Nephron (organoid): ENCODE measurements at regions not wholly inside any gene's neighbourhood (a gene's known extent, or its start where the extent isn't known, plus 50 kb on each side); places are given as distances from the start of the nearest gene placed in this dataset.

Experiments used
- H3K27ac Mint-ChIP-seq, 3 experiments: 2 replicates each; pipeline ENCODE4 v1.8.0; 2020; ENCODE audit warnings: mixed read lengths in 3 of 3, mild to moderate bottlenecking in 2 of 3, moderate library complexity in 1 of 3
- H3K27me3 Mint-ChIP-seq: 2 replicates; pipeline ENCODE4 v1.8.0; 2021; ENCODE audit warnings: low read depth, mild to moderate bottlenecking, moderate library complexity, mixed read lengths
- H3K36me3 Mint-ChIP-seq: 2 replicates; pipeline ENCODE4 v1.8.0; 2020; ENCODE audit warnings: low read depth, mixed read lengths
- H3K4me1 Mint-ChIP-seq: 2 replicates; pipeline ENCODE4 v1.8.0; 2020; ENCODE audit warnings: mixed read lengths
- H3K4me3 Mint-ChIP-seq, 3 experiments: 2 replicates each; pipeline ENCODE4 v1.8.0; 2020; ENCODE audit warnings: mild to moderate bottlenecking in 3 of 3, mixed read lengths in 3 of 3, moderate library complexity in 2 of 3
- H3K9me3 Mint-ChIP-seq: 2 replicates; pipeline ENCODE4 v1.8.0; 2020; ENCODE audit warnings: mixed read lengths
- TF ChIP-seq, protein P1 (sequence below), 3 experiments: fragments of 200-600 bp; sonication (generic); IDR thresholded peaks; one replicate each; pipeline ENCODE4 v1.5.0; 2021; ENCODE audit warnings: antibody characterized with exemption in 3 of 3; ENCODE audit not compliant: unreplicated experiment in 3 of 3

DNA sequence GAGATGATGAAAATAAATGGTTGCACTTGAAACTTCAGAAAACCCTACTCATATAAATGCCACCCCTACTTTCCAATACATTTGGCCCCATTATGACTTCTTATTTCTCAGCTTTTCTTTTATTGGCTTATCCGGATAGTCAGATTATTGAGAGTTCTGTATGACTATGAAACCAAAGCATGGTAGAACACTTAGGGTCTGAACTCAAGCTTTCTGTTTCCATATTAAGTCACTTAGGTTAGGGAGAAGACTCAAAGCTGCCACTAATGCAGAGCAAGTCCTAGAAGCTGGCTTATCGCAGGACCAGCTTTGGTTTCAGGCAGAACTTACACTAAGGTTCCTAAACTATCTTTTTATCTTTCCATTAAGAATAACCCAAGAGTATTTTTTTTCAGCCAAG lies 229.9 kb upstream of the CPEB2 start:
- Mint-ChIP-seq H3K4me1 (no peaks in the 10 kb centered on the region), H3K36me3 (no peaks in the 10 kb centered on the region), H3K4me3 (no peak overlapping the region), H3K27me3 (no peaks in the 10 kb centered on the region), H3K9me3 (peaks cover 15% of the 10 kb centered on the region), H3K27ac (no peak overlapping the region)
- TF ChIP-seq, protein P1, sequence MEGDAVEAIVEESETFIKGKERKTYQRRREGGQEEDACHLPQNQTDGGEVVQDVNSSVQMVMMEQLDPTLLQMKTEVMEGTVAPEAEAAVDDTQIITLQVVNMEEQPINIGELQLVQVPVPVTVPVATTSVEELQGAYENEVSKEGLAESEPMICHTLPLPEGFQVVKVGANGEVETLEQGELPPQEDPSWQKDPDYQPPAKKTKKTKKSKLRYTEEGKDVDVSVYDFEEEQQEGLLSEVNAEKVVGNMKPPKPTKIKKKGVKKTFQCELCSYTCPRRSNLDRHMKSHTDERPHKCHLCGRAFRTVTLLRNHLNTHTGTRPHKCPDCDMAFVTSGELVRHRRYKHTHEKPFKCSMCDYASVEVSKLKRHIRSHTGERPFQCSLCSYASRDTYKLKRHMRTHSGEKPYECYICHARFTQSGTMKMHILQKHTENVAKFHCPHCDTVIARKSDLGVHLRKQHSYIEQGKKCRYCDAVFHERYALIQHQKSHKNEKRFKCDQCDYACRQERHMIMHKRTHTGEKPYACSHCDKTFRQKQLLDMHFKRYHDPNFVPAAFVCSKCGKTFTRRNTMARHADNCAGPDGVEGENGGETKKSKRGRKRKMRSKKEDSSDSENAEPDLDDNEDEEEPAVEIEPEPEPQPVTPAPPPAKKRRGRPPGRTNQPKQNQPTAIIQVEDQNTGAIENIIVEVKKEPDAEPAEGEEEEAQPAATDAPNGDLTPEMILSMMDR (IDR thresholded peaks at IDR 0.05; ENCODE audit: unreplicated experiment in 3 of 3): no peak

DNA sequence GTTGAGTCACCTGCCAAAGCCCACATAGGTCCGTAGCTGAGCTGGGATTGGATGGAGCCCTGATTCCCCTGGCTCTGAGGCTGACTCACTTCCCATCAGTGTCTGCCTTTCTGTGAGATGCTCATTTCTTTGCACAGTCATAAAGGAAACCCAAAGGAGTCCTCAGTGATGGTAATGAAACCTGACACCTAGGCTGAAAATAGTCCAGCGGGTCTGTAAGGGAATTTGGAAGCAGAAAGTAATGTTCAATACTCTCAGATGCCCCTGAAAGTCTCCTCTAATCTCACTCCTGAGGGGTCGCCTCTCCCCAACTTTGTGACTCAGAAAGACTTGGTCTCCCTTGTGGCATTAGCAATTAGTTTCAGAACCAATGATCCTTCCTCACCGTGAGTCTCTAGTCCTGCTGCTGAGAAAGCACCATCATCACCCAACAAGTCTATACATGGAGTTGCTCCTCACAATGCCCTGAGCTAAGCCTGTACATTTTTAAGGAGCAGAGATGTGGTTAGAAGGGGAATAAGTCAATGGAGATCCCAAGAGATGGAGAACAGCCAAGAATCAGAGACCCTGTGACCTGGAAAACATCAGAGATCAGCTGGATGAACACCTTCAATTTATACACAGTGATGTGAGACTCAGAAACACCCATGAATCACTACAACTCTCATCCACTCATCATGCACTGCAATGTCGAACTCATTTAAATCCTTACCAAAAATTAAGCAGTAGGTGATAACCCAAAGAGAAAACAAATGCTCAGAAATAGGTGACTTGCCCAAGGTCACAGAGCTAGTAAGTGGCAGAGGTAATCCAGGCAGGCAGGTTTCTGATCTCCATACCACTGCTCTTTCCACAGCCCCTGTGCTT lies 219.0 kb upstream of the CPEB2 start:
- peaks cover 6% of the 10 kb centered on the region for H3K9me3 Mint-ChIP-seq
- no peak overlapping the region for H3K4me3 Mint-ChIP-seq
- H3K27ac Mint-ChIP-seq: no peak overlapping the region

GRCh38 chr4:14787221-14787620 lies 215.1 kb upstream of the CPEB2 start:
- Mint-ChIP-seq H3K4me1 (no peaks in the 10 kb centered on the region), H3K27me3 (no peaks in the 10 kb centered on the region), H3K36me3 (no peaks in the 10 kb centered on the region), H3K27ac (no peak overlapping the region), H3K4me3 (no peak overlapping the region), H3K9me3 (peaks cover 26% of the 10 kb centered on the region)
- TF ChIP-seq, protein P1 (IDR thresholded peaks at IDR 0.05; ENCODE audit: unreplicated experiment in 3 of 3): no peak

More for the DNA sequence above, 219.0 kb upstream of the CPEB2 start:
- H3K36me3 Mint-ChIP-seq: no peaks in the 10 kb centered on the region
- H3K27me3 Mint-ChIP-seq: no peaks in the 10 kb centered on the region
- no peaks in the 10 kb centered on the region for H3K4me1 Mint-ChIP-seq
- TF ChIP-seq, protein P1 (IDR thresholded peaks at IDR 0.05; ENCODE audit: unreplicated experiment in 3 of 3): no peak

DNA sequence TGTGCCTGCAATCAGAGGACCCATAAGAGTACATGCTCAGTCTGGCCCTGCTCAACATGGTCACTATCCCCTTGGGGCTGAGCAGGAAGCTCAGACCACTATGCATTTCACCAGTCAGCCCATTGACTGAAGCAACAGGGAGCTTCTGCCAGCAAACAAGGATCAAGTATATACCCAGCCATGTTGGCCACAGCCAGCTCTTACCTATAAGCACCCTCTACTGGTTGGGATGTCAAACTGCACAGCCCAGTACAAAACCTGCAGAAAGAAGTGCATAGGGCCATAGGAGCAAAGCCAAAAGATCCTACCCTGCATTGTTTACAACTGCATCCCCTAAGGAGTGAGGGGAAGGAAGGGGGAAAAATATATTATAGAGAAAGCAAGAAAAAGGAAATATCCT lies 214.4 kb upstream of the CPEB2 start:
- Mint-ChIP-seq H3K27me3 (no peaks in the 10 kb centered on the region), H3K9me3 (peaks cover 27% of the 10 kb centered on the region), H3K4me1 (no peaks in the 10 kb centered on the region), H3K27ac (no peak overlapping the region), H3K4me3 (no peak overlapping the region), H3K36me3 (no peaks in the 10 kb centered on the region)
- TF ChIP-seq, protein P1 (IDR thresholded peaks at IDR 0.05; ENCODE audit: unreplicated experiment in 3 of 3): peak in 1 of 3 experiments; percentile 12

DNA sequence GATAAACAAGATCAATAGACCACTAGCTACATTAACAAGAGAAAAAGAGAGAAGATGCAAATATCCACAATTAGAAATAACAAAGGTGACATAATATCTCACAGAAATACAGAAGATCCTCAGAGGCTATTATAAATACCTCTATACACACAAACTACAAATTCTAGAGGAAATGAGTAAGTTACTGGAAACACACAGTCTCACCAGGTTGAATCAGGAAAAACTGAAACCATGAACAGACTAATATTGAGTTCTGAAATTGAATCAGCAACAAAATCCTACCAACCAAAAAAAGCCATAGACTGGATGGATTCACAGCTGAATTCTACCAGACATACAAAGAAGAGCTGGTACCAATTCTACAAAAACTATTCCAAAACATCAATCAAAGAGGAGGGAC lies 211.8 kb upstream of the CPEB2 start:
- no peak overlapping the region for H3K4me3 Mint-ChIP-seq
- H3K36me3 Mint-ChIP-seq: no peaks in the 10 kb centered on the region
- H3K27ac Mint-ChIP-seq: no peak overlapping the region
- no peaks in the 10 kb centered on the region for H3K4me1 Mint-ChIP-seq
- H3K27me3 Mint-ChIP-seq: no peaks in the 10 kb centered on the region
- TF ChIP-seq, protein P1 (IDR thresholded peaks at IDR 0.05; ENCODE audit: unreplicated experiment in 3 of 3): no peak
- H3K9me3 Mint-ChIP-seq: peaks cover 44% of the 10 kb centered on the region
